Smooth muscle cell (in vitro differentiated cells): ENCODE measurements at regions not wholly inside any gene's neighbourhood (a gene's known extent, or its start where the extent isn't known, plus 50 kb on each side); places are given as distances from the start of the nearest gene placed in this dataset.

ENCODE experiments used
- DNase-seq: peaks from one replicate; lab custom pipeline; 2025; ENCODE audit not compliant: unreplicated experiment; lab: John Stamatoyannopoulos, UW
- H2AFZ ChIP-seq: fragments of 200-600 bp; sonication (generic); 2 replicates; pipeline ENCODE4 v1.6.0; 2016; ENCODE audit warnings: antibody characterized with exemption, low read depth, mild to moderate bottlenecking
- H3F3A ChIP-seq: fragments of 200-600 bp; sonication (generic); 2 replicates; pipeline ENCODE4 v1.6.0; 2017; ENCODE audit warnings: antibody characterized with exemption, low read depth
- H3K27ac ChIP-seq: fragments of 200-600 bp; sonication (generic); 2 replicates; pipeline ENCODE4 v1.5.1; 2016; ENCODE audit warnings: low read depth, mild to moderate bottlenecking
- H3K27me3 ChIP-seq: fragments of 200-600 bp; sonication (generic); 2 replicates; pipeline ENCODE4 v1.6.1; 2016; ENCODE audit warnings: low read depth, mild to moderate bottlenecking
- H3K36me3 ChIP-seq: fragments of 200-600 bp; sonication (generic); 2 replicates; pipeline ENCODE4 v1.5.1; 2016; ENCODE audit warnings: low read depth
- H3K4me1 ChIP-seq: fragments of 200-600 bp; sonication (generic); 2 replicates; pipeline ENCODE4 v1.5.1; 2016; ENCODE audit warnings: low read depth
- H3K4me2 ChIP-seq: fragments of 200-600 bp; sonication (generic); 2 replicates; pipeline ENCODE4 v1.6.0; 2016; ENCODE audit warnings: mild to moderate bottlenecking
- H3K4me3 ChIP-seq: fragments of 200-600 bp; sonication (generic); 2 replicates; pipeline ENCODE4 v1.5.1; 2016; ENCODE audit warnings: mild to moderate bottlenecking
- H3K79me2 ChIP-seq: fragments of 200-600 bp; sonication (generic); 2 replicates; pipeline ENCODE4 v1.6.0; 2016; ENCODE audit warnings: low read depth, mild to moderate bottlenecking
- H3K9ac ChIP-seq: fragments of 200-600 bp; sonication (generic); 2 replicates; pipeline ENCODE4 v1.6.0; 2016; ENCODE audit warnings: low read depth
- H3K9me3 ChIP-seq: fragments of 200-600 bp; sonication (generic); replicated peaks from 2 replicates; pipeline ENCODE4 v1.5.1; 2016; ENCODE audit warnings: low read depth
- H4K20me1 ChIP-seq: fragments of 200-600 bp; sonication (generic); 2 replicates; pipeline ENCODE4 v1.6.0; 2016; ENCODE audit warnings: low read depth
- CTCF ChIP-seq: fragments of 200-600 bp; sonication (generic); IDR thresholded peaks from 2 replicates; pipeline ENCODE4 v1.5.1; 2017; ENCODE audit warnings: borderline replicate concordance, mild to moderate bottlenecking, antibody characterized with exemption; ENCODE audit not compliant: insufficient read depth, poor library complexity, severe bottlenecking
- WGBS: methylation state at CpG from one replicate; pipeline ENCODE4 v1.1.7; 2016; ENCODE audit warnings: low lambda C conversion rate; 5-methylcytosine and 5-hydroxymethylcytosine counted together

DNA sequence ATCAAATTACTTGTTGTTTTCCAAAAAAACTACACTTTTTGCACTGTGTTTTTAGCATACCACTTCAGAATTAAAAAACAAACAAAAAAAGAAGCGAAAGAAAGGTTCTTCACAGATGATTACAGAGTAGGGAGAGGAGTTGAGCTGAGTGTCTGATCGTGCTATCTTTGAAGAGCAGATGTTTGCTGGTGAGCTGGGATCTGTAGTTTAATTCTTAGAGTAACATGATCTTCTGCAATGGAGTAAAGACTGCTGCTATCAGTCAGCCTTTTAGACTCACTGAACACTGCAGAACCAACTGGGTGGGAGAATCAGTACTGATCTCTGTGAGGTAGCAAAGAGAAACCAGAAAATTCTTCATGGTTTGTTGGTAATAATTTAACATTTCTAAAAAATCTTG, 1197.8 kb upstream of the SORCS1 start:
- no peaks in the 10 kb centered on the region for H3K9me3 ChIP-seq
- no peaks in the 10 kb centered on the region for H3K4me1 ChIP-seq
- no peaks in the 10 kb centered on the region for H3K27me3 ChIP-seq
- no peak overlapping the region for H3K9ac ChIP-seq
- WGBS: 69% methylated on average over 2 of the region's 2 CpGs
- TF ChIP-seq CTCF: no peak
- DNase-seq: no peak
- H3K4me3 ChIP-seq: no peak overlapping the region
- no peaks in the 10 kb centered on the region for H3K36me3 ChIP-seq
- no peak overlapping the region for H3K27ac ChIP-seq
- no peaks in the 10 kb centered on the region for H3F3A ChIP-seq
- no peaks in the 10 kb centered on the region for H3K79me2 ChIP-seq
- no peak overlapping the region for H3K4me2 ChIP-seq
- no peak overlapping the region for H2AFZ ChIP-seq
- H4K20me1 ChIP-seq: no peaks in the 10 kb centered on the region

GRCh38 chr10:108360187-108360586, 1195.7 kb upstream of the SORCS1 start:
- Histone ChIP-seq H2AFZ (no peak overlapping the region), H3K79me2 (no peaks in the 10 kb centered on the region), H3K9me3 (no peaks in the 10 kb centered on the region), H3K4me3 (no peak overlapping the region), H3K9ac (no peak overlapping the region), H4K20me1 (no peaks in the 10 kb centered on the region), H3K27ac (peak overlapping the region; percentile 82), H3K4me1 (no peaks in the 10 kb centered on the region), H3F3A (no peaks in the 10 kb centered on the region), H3K27me3 (no peaks in the 10 kb centered on the region), H3K4me2 (no peak overlapping the region), H3K36me3 (no peaks in the 10 kb centered on the region)
- WGBS: 57% methylated on average over 2 of the region's 2 CpGs
- TF ChIP-seq CTCF: no peak
- no peak for DNase-seq

GRCh38 chr10:108358912-108359311, 1194.4 kb upstream of the SORCS1 start:
- H3K79me2 ChIP-seq: no peaks in the 10 kb centered on the region
- H3K4me3 ChIP-seq: no peak overlapping the region
- no peaks in the 10 kb centered on the region for H3K27me3 ChIP-seq
- no peaks in the 10 kb centered on the region for H3K9me3 ChIP-seq
- H3K9ac ChIP-seq: no peak overlapping the region
- H3F3A ChIP-seq: no peaks in the 10 kb centered on the region
- H3K4me2 ChIP-seq: no peak overlapping the region
- H3K27ac ChIP-seq: peak overlapping the region; percentile 82
- H4K20me1 ChIP-seq: no peaks in the 10 kb centered on the region
- DNase-seq: no peak
- WGBS: 23% methylated on average over 3 of the region's 3 CpGs
- H3K36me3 ChIP-seq: no peaks in the 10 kb centered on the region
- TF ChIP-seq CTCF: peak; percentile 32
- no peaks in the 10 kb centered on the region for H3K4me1 ChIP-seq
- H2AFZ ChIP-seq: no peak overlapping the region

DNA sequence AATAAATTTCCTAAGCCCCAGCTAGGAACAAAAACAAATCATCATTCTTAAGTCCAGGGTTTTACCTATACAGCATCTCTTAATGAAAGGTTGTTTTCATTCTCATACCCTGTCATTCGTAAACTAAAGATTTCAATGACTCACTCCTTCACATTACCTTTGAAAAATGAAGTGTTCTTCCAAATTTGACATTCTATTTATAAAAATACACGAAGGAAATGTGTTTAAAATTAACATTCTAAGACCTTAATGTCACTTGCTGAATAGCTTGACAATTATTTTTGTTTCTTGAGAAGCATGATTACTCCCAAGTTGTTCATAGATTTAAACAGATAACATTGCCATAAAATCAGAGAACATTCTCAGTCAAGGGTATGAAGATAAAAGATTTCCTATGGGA, 1188.3 kb upstream of the SORCS1 start:
- H3F3A ChIP-seq: no peaks in the 10 kb centered on the region
- DNase-seq: no peak
- no peak overlapping the region for H3K4me2 ChIP-seq
- no peak overlapping the region for H3K9ac ChIP-seq
- no peaks in the 10 kb centered on the region for H3K9me3 ChIP-seq
- no peaks in the 10 kb centered on the region for H3K4me1 ChIP-seq
- H3K4me3 ChIP-seq: no peak overlapping the region
- no peaks in the 10 kb centered on the region for H4K20me1 ChIP-seq
- WGBS: 48% methylated on average over 2 of the region's 2 CpGs
- no peaks in the 10 kb centered on the region for H3K27me3 ChIP-seq
- no peaks in the 10 kb centered on the region for H3K36me3 ChIP-seq
- no peak overlapping the region for H2AFZ ChIP-seq
- no peak overlapping the region for H3K27ac ChIP-seq
- no peaks in the 10 kb centered on the region for H3K79me2 ChIP-seq
- no peak for TF ChIP-seq CTCF
